AG09309 (cell line): ENCODE measurements at regions not wholly inside any gene's neighbourhood (a gene's known extent, or its start where the extent isn't known, plus 50 kb on each side); places are given as distances from the start of the nearest gene placed in this dataset.

Experiments
- DNase-seq: peaks from one replicate; pipeline ENCODE4 v3.0.0-alpha.2; 2010; ENCODE audit warnings: low read depth
- H3K4me3 ChIP-seq: 2 replicates; pipeline ENCODE4 v1.5.1; 2011; ENCODE audit warnings: mild to moderate bottlenecking, low read depth, low read length, moderate library complexity; ENCODE audit not compliant: control insufficient read depth
- CTCF ChIP-seq: IDR thresholded peaks from 2 replicates; pipeline ENCODE4 v1.5.1; 2011; ENCODE audit warnings: mild to moderate bottlenecking, low read depth, low read length, inconsistent platforms; ENCODE audit not compliant: insufficient read depth, control insufficient read depth; ENCODE audit errors: missing control alignments

- no peak for TF ChIP-seq CTCF
- H3K4me3 ChIP-seq: no peak overlapping the region
- DNase-seq: no peak
These were observed 194.2 kb downstream of the GPAM start for GRCh38 chr10:111989136-111989911.

- no peak for TF ChIP-seq CTCF
These were observed 192.8 kb downstream of the GPAM start for GRCh38 chr10:111990734-111991133.

GRCh38 chr10:111993321-111993720, 190.2 kb downstream of the GPAM start:
- no peak overlapping the region for H3K4me3 ChIP-seq
- DNase-seq: no peak
- TF ChIP-seq CTCF: no peak

More at GRCh38 chr10:111990734-111991133, 192.8 kb downstream of the GPAM start:
- no peak overlapping the region for H3K4me3 ChIP-seq
- no peak for DNase-seq

GRCh38 chr10:111993872-111994426, 189.6 kb downstream of the GPAM start:
- TF ChIP-seq CTCF: no peak
- no peak overlapping the region for H3K4me3 ChIP-seq
- DNase-seq: no peak

- no peak for DNase-seq
- TF ChIP-seq CTCF: no peak
- no peak overlapping the region for H3K4me3 ChIP-seq
These were observed 187.5 kb downstream of the GPAM start for GRCh38 chr10:111996103-111996502.

- no peak overlapping the region for H3K4me3 ChIP-seq
- DNase-seq: no peak
- no peak for TF ChIP-seq CTCF
These were observed 184.8 kb downstream of the GPAM start for GRCh38 chr10:111998728-111999127.
